Endothelial cell of umbilical vein (primary cell): ENCODE measurements at regions not wholly inside any gene's neighbourhood (a gene's known extent, or its start where the extent isn't known, plus 50 kb on each side); places are given as distances from the start of the nearest gene placed in this dataset.

Experiments used
- BruUV-seq: library from RNA; stranded (reverse); fragments of 400-500 nt; replicated peaks from 2 replicates; lab custom pipeline; 2021; lab: Mats Ljungman, UMichigan
- CTCF ChIA-PET: fragments of 300-600, 350-600 bp; sonication (Branson Sonifier 250); formaldehyde crosslinking; loops from one replicate; lab custom pipeline; 2021; ENCODE audit warnings: antibody characterized with exemption, inconsistent platforms; lab: Charles Lee
- POLR2A ChIA-PET: fragments of 300-600, 350-600 bp; sonication (Branson Sonifier 250); formaldehyde crosslinking; loops from one replicate; lab custom pipeline; 2021; ENCODE audit warnings: antibody characterized with exemption, inconsistent platforms; lab: Charles Lee
- DNase-seq: peaks from one replicate; pipeline ENCODE4 v3.0.0-alpha.2; 2011; ENCODE audit warnings: low read depth, low spot score
- FAIRE-seq: peaks from 2 replicates; lab custom pipeline; 2011; peaks lifted over from hg19 to GRCh38; lab: Jason Lieb, UNC
- H2AFZ ChIP-seq: 2 replicates; pipeline ENCODE4 v1.6.0; 2012; ENCODE audit warnings: low read depth, low read length, control low read depth, inconsistent platforms
- H3K27ac ChIP-seq: 2 replicates; pipeline ENCODE4 v1.5.1; 2011; ENCODE audit warnings: low read depth, mild to moderate bottlenecking, control low read depth, low read length, moderate library complexity; ENCODE audit not compliant: insufficient read depth
- H3K27me3 ChIP-seq, 2 experiments: 2 replicates each; pipeline versions ENCODE4 v1.6.0 to v1.6.1; 2011; ENCODE audit warnings: low read length in 2 of 2, mixed read lengths in 1 of 2; ENCODE audit not compliant: control insufficient read depth in 2 of 2, insufficient read depth in 2 of 2
- H3K36me3 ChIP-seq, 2 experiments: 2 replicates in 1 of 2; 3 replicates in 1 of 2; pipeline ENCODE4 v1.5.1; 2011; ENCODE audit warnings: low read length in 2 of 2, mild to moderate bottlenecking in 1 of 2, moderate library complexity in 1 of 2; ENCODE audit not compliant: control insufficient read depth in 2 of 2, insufficient read depth in 2 of 2; ENCODE audit errors: extremely low read depth in 1 of 2
- H3K4me1 ChIP-seq: 3 replicates; pipeline ENCODE4 v1.5.1; 2011; ENCODE audit warnings: mild to moderate bottlenecking, low read length; ENCODE audit not compliant: control insufficient read depth, insufficient read depth; ENCODE audit errors: extremely low read depth
- H3K4me2 ChIP-seq: 2 replicates; pipeline ENCODE4 v1.6.1; 2011; ENCODE audit warnings: low read length, control low read depth, mixed read lengths; ENCODE audit not compliant: insufficient read depth
- H3K4me3 ChIP-seq, 3 experiments: fragments of 200-600 bp in 1 of 3; sonication (generic), shearing (Covaris generic) in 1 of 3; replicated peaks in 1 of 3; 2 replicates each; pipeline ENCODE4 v1.5.1; 2011 to 2016; ENCODE audit warnings: control low read depth in 3 of 3, low read length in 3 of 3, mild to moderate bottlenecking in 2 of 3, inconsistent platforms in 1 of 3, low read depth in 1 of 3, moderate library complexity in 1 of 3; ENCODE audit not compliant: insufficient read depth in 1 of 3
- H3K79me2 ChIP-seq: 2 replicates; pipeline ENCODE4 v1.6.0; 2012; ENCODE audit warnings: low read length, inconsistent platforms; ENCODE audit not compliant: control insufficient read depth, insufficient read depth
- H3K9ac ChIP-seq: replicated peaks from 2 replicates; pipeline ENCODE3; 2011; ENCODE audit warnings: low read length, control low read depth; ENCODE audit not compliant: insufficient read depth; ENCODE audit errors: extremely low read depth
- H3K9me1 ChIP-seq: replicated peaks from 3 replicates; pipeline ENCODE4 v1.6.0; 2011; ENCODE audit warnings: mild to moderate bottlenecking, low read length; ENCODE audit not compliant: control insufficient read depth, insufficient read depth; ENCODE audit errors: extremely low read depth
- H3K9me3 ChIP-seq: replicated peaks from 2 replicates; pipeline ENCODE4 v1.5.1; 2012; ENCODE audit warnings: low read length, inconsistent platforms; ENCODE audit not compliant: control insufficient read depth, insufficient read depth
- H4K20me1 ChIP-seq: replicated peaks from 2 replicates; pipeline ENCODE3; 2011; ENCODE audit warnings: mild to moderate bottlenecking, low read length; ENCODE audit not compliant: control insufficient read depth, insufficient read depth; ENCODE audit errors: extremely low read depth
- EZH2 ChIP-seq: IDR thresholded peaks from 2 replicates; pipeline ENCODE4 v1.6.1; 2012; ENCODE audit warnings: borderline replicate concordance, low read depth, mild to moderate bottlenecking, moderate library complexity, low read length, inconsistent platforms; ENCODE audit not compliant: severe bottlenecking
- FOS ChIP-seq: IDR thresholded peaks from 2 replicates; pipeline ENCODE4 v1.6.1; 2011; ENCODE audit warnings: mild to moderate bottlenecking, low read length, moderate library complexity, borderline replicate concordance; ENCODE audit not compliant: insufficient read depth
- GATA2 ChIP-seq: IDR thresholded peaks from 2 replicates; pipeline ENCODE4 v1.7.0; 2011; ENCODE audit warnings: low read depth, mild to moderate bottlenecking, moderate library complexity, mixed read lengths, low read length; ENCODE audit not compliant: insufficient read length, insufficient read depth
- JUN ChIP-seq: IDR thresholded peaks from 2 replicates; pipeline ENCODE4 v1.6.1; 2011; ENCODE audit warnings: borderline replicate concordance, low read depth; ENCODE audit not compliant: insufficient read length, insufficient read depth
- MYC ChIP-seq: IDR thresholded peaks from one replicate; pipeline ENCODE4 v1.6.1; 2011; ENCODE audit warnings: mild to moderate bottlenecking, low read depth, low read length
- POLR2A ChIP-seq: IDR thresholded peaks from 2 replicates; pipeline ENCODE4 v1.6.1; 2012; ENCODE audit warnings: low read depth, mild to moderate bottlenecking, control low read depth, low read length
- POLR2AphosphoS5 ChIP-seq: IDR thresholded peaks from 2 replicates; pipeline ENCODE4 v1.6.1; 2012; ENCODE audit warnings: low read depth, mild to moderate bottlenecking, control low read depth, low read length, moderate library complexity; ENCODE audit not compliant: insufficient read depth
- dilution Hi-C: fragments of 300-500 bp; cut with MboI; formaldehyde crosslinking; loops from one replicate; pipeline ENCODE4 v1.15.0; 2019; ENCODE audit warnings: low sequenced_read_pairs; ENCODE audit not compliant: extremely low pct_ligation_motif_present
- intact Hi-C: fragments of 100-400 bp; cut with micrococcal nuclease; formaldehyde crosslinking; loops from one replicate; pipeline ENCODE4 v1.10.0; 2022
- TF ChIP-seq, protein P1 (sequence below): IDR thresholded peaks from 2 replicates; pipeline ENCODE4 v1.6.1; 2011; ENCODE audit not compliant: insufficient read depth, insufficient read length
- TF ChIP-seq, protein P2 (sequence below), 2 donors: IDR thresholded peaks; 1 replicate in 1 of 2; 2 replicates in 1 of 2; pipeline ENCODE4 v1.5.1; 2011; ENCODE audit warnings: low read length in 2 of 2, mild to moderate bottlenecking in 2 of 2, moderate library complexity in 2 of 2, control low read depth in 1 of 2, inconsistent platforms in 1 of 2, low read depth in 1 of 2; ENCODE audit not compliant: insufficient read depth in 1 of 2; ENCODE audit errors: extremely low read depth in 1 of 2

DNA sequence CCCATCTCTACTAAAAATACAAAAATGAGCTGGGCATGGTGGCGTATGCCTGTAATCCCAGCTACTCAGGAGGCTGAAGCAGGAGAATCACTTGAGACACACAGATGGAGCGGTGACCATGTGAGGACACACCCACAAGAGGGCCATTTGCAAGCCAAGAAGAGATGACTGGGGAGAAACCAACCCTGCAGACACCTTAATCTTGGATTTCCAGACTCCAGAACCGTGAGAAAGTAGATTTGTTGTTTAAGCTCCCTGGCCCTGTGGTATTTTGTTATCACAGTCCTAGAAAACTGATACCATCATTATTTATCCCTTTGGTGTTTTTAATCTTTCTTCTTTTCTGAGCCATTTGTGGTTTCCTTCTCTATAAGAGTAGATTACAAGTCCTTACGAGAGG, 88.6 kb upstream of the ID2 start:
- no peaks in the 10 kb centered on the region for H4K20me1 ChIP-seq
- no peaks in the 10 kb centered on the region for H3K79me2 ChIP-seq
- intact Hi-C loops (no loop called here), dilution Hi-C loops (no loop called here)
- H3K36me3 ChIP-seq, result no peaks in the 10 kb centered on the region
- H3K9ac ChIP-seq, result no peak overlapping the region
- DNase-seq (no peak), FAIRE-seq (no peak)
- H3K4me2 ChIP-seq, result no peak overlapping the region
- H3K4me1 ChIP-seq, result no peaks in the 10 kb centered on the region
- BruUV-seq, result no TSS peak
- H3K9me1 ChIP-seq, result no peaks in the 10 kb centered on the region
- TF ChIP-seq EZH2, result no peak
- TF ChIP-seq MYC, result no peak
- TF ChIP-seq POLR2A, result no peak
- CTCF ChIA-PET, result no interaction called here
- H2AFZ ChIP-seq, result no peak overlapping the region
- H3K4me3 ChIP-seq, result no peak overlapping the region
- POLR2A ChIA-PET, result no interaction called here
- no peak overlapping the region for H3K27ac ChIP-seq
- H3K9me3 ChIP-seq, result no peaks in the 10 kb centered on the region
- H3K27me3 ChIP-seq, result no peaks in the 10 kb centered on the region

DNA sequence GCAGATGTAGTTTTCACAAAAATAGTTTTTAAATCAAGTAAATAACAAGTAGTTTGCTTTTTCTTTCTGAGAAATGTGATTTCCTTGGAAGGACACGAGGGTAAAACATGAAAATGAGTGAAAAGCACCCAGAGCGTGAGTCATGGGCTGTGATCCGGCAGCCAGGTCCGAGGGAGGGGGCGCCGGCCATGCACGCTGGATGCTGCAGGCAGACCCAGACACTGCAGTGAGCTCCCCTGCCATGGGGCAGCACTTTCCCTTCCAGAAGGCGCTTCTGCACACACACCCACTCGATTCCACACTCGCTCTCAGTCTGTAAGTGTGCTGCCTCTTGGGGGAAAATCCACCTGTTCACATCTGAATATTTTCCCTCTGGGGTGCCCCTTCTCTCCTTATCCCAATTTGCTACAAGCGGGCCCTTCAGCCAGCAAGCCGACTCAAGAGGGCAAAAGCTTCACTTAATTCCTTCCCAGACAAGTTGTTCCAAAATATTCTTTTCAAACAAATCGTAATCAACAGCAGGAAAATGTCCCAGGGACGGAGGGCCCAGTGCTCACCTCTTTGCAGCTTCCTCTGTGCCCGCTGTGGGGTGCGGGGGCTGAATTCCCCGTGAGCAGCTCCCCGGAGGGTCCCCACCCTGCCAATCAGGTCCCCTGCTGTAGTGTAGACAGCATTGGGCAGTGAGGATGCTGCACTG, 87.0 kb upstream of the ID2 start:
- Histone ChIP-seq H3K4me3 (no peak overlapping the region), H3K4me1 (no peaks in the 10 kb centered on the region), H3K4me2 (no peak overlapping the region), H3K9me1 (no peaks in the 10 kb centered on the region), H3K79me2 (no peaks in the 10 kb centered on the region), H3K36me3 (no peaks in the 10 kb centered on the region), H3K9ac (no peak overlapping the region), H3K27me3 (no peaks in the 10 kb centered on the region), H4K20me1 (no peaks in the 10 kb centered on the region), H3K27ac (no peak overlapping the region), H2AFZ (no peak overlapping the region), H3K9me3 (no peaks in the 10 kb centered on the region)
- no TSS peak for BruUV-seq
- FAIRE-seq, result no peak
- CTCF ChIA-PET, result no interaction called here
- no peak for DNase-seq
- dilution Hi-C loops, result no loop called here
- intact Hi-C loops, result no loop called here
- TF ChIP-seq JUN, result no peak
- TF ChIP-seq FOS, result no peak
- TF ChIP-seq, protein P1, sequence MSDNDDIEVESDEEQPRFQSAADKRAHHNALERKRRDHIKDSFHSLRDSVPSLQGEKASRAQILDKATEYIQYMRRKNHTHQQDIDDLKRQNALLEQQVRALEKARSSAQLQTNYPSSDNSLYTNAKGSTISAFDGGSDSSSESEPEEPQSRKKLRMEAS, result no peak
- TF ChIP-seq, protein P2, sequence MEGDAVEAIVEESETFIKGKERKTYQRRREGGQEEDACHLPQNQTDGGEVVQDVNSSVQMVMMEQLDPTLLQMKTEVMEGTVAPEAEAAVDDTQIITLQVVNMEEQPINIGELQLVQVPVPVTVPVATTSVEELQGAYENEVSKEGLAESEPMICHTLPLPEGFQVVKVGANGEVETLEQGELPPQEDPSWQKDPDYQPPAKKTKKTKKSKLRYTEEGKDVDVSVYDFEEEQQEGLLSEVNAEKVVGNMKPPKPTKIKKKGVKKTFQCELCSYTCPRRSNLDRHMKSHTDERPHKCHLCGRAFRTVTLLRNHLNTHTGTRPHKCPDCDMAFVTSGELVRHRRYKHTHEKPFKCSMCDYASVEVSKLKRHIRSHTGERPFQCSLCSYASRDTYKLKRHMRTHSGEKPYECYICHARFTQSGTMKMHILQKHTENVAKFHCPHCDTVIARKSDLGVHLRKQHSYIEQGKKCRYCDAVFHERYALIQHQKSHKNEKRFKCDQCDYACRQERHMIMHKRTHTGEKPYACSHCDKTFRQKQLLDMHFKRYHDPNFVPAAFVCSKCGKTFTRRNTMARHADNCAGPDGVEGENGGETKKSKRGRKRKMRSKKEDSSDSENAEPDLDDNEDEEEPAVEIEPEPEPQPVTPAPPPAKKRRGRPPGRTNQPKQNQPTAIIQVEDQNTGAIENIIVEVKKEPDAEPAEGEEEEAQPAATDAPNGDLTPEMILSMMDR (IDR thresholded peaks at IDR 0.05; ENCODE audit: extremely low read depth in 1 of 2, insufficient read depth in 1 of 2, low read depth in 1 of 2, low read length in 2 of 2), result no peak
- TF ChIP-seq GATA2, result no peak
- no peak for TF ChIP-seq POLR2A
- TF ChIP-seq POLR2AphosphoS5, result no peak
- TF ChIP-seq MYC, result no peak
- TF ChIP-seq EZH2, result no peak
- POLR2A ChIA-PET, result no interaction called here
